GM19240 (cell line): ENCODE measurements at regions not wholly inside any gene's neighbourhood (a gene's known extent, or its start where the extent isn't known, plus 50 kb on each side); places are given as distances from the start of the nearest gene placed in this dataset.

Experiments
- DNase-seq: peaks from one replicate; pipeline ENCODE4 v3.0.0; 2011; ENCODE audit warnings: low spot score; ENCODE audit not compliant: insufficient read length

- no peak for DNase-seq
These were observed 79.5 kb downstream of the IRF2BPL start for GRCh38 chr14:76948976-76949375.

GRCh38 chr14:76948213-76948947, 80.1 kb downstream of the IRF2BPL start:
- DNase-seq = no peak

- DNase-seq = no peak
These were observed 80.7 kb downstream of the IRF2BPL start for GRCh38 chr14:76947838-76948184.

- DNase-seq = peak; percentile 83
These were observed 81.2 kb downstream of the IRF2BPL start for GRCh38 chr14:76947078-76947837.

- no peak for DNase-seq
These were observed 81.8 kb downstream of the IRF2BPL start for GRCh38 chr14:76946753-76947077.

GRCh38 chr14:76943072-76943471, 85.4 kb downstream of the IRF2BPL start:
- DNase-seq = no peak

GRCh38 chr14:76941946-76942805, 86.3 kb downstream of the IRF2BPL start:
- no peak for DNase-seq

GRCh38 chr14:76941544-76941943, 87.0 kb downstream of the IRF2BPL start:
- no peak for DNase-seq

GRCh38 chr14:76940021-76940760, 88.3 kb downstream of the IRF2BPL start:
- no peak for DNase-seq

GRCh38 chr14:76939015-76939742, 89.3 kb downstream of the IRF2BPL start:
- no peak for DNase-seq

GRCh38 chr14:76938092-76938500, 90.4 kb downstream of the IRF2BPL start:
- DNase-seq = no peak

- no peak for DNase-seq
These were observed 91.1 kb downstream of the IRF2BPL start for GRCh38 chr14:76937181-76938091.

- DNase-seq = no peak
These were observed 92.0 kb downstream of the IRF2BPL start for GRCh38 chr14:76936483-76936882.

GRCh38 chr14:76933515-76933914, 95.0 kb downstream of the IRF2BPL start:
- no peak for DNase-seq

GRCh38 chr14:76931631-76932402, 96.7 kb downstream of the IRF2BPL start:
- no peak for DNase-seq

GRCh38 chr14:76930549-76930948, 98.0 kb downstream of the IRF2BPL start:
- DNase-seq = no peak

GRCh38 chr14:76929927-76930326, 98.6 kb downstream of the IRF2BPL start:
- DNase-seq = no peak

GRCh38 chr14:76927971-76928700, 100.4 kb downstream of the IRF2BPL start:
- DNase-seq = no peak
